Caco-2 (cell line): ENCODE measurements at regions not wholly inside any gene's neighbourhood (a gene's known extent, or its start where the extent isn't known, plus 50 kb on each side); places are given as distances from the start of the nearest gene placed in this dataset.

Experiments used
- BruUV-seq: library from RNA; stranded (reverse); fragments of 400-500 nt; replicated peaks from 2 replicates; lab custom pipeline; 2021; lab: Mats Ljungman, UMichigan
- CTCF ChIA-PET: fragments of 300-600 bp; sonication (Branson Sonifier 250); formaldehyde crosslinking; loops from one replicate; lab custom pipeline; 2022; ENCODE audit warnings: antibody characterized with exemption; lab: Charles Lee
- POLR2A ChIA-PET: fragments of 300-600 bp; sonication (Branson Sonifier 250); formaldehyde crosslinking; loops from one replicate; lab custom pipeline; 2022; ENCODE audit warnings: antibody characterized with exemption; lab: Charles Lee
- DNase-seq, 2 experiments: peaks; one replicate each; pipeline versions ENCODE4 v3.0.0 to v3.0.0-alpha.2; 2020 to 2022
- H3K27me3 ChIP-seq: replicated peaks from 2 replicates; pipeline ENCODE4 v1.6.0; 2011; ENCODE audit warnings: low read length; ENCODE audit not compliant: control insufficient read depth, insufficient read depth
- H3K36me3 ChIP-seq: 2 replicates; pipeline ENCODE4 v1.5.1; 2011; ENCODE audit warnings: low read length; ENCODE audit not compliant: control insufficient read depth, insufficient read depth
- H3K4me1 ChIP-seq: fragments of 250-450 bp; sonication (Bioruptor Pico); 2 replicates; pipeline ENCODE4 v1.5.1; 2020; ENCODE audit warnings: mild to moderate bottlenecking
- H3K4me3 ChIP-seq: 2 replicates; pipeline ENCODE4 v1.5.1; 2011; ENCODE audit warnings: low read depth, mild to moderate bottlenecking, control low read depth, low read length
- H3K9me3 ChIP-seq: fragments of 250-450 bp; sonication (Bioruptor Pico); 2 replicates; pipeline ENCODE4 v1.5.1; 2020; ENCODE audit warnings: mild to moderate bottlenecking, moderate library complexity
- H3K27ac Mint-ChIP-seq: one replicate; pipeline ENCODE4 v1.8.0; 2022; ENCODE audit warnings: mixed read lengths; ENCODE audit not compliant: unreplicated experiment
- H3K27me3 Mint-ChIP-seq: one replicate; pipeline ENCODE4 v1.8.0; 2022; ENCODE audit warnings: mixed read lengths; ENCODE audit not compliant: insufficient read depth, unreplicated experiment
- H3K36me3 Mint-ChIP-seq: one replicate; pipeline ENCODE4 v1.8.0; 2022; ENCODE audit warnings: mild to moderate bottlenecking, mixed read lengths; ENCODE audit not compliant: insufficient read depth, unreplicated experiment
- H3K4me1 Mint-ChIP-seq: one replicate; pipeline ENCODE4 v1.8.0; 2022; ENCODE audit warnings: low read depth, mixed read lengths; ENCODE audit not compliant: unreplicated experiment
- H3K4me3 Mint-ChIP-seq: one replicate; pipeline ENCODE4 v1.8.0; 2022; ENCODE audit warnings: mild to moderate bottlenecking, moderate library complexity, mixed read lengths; ENCODE audit not compliant: unreplicated experiment
- H3K9me3 Mint-ChIP-seq: one replicate; pipeline ENCODE4 v1.8.0; 2022; ENCODE audit warnings: mixed read lengths; ENCODE audit not compliant: unreplicated experiment
- intact Hi-C: fragments of 100-400 bp; cut with micrococcal nuclease; formaldehyde crosslinking; loops from one replicate; pipeline ENCODE4 v1.10.0; 2022; ENCODE audit not compliant: unreplicated experiment
- TF ChIP-seq, protein P1 (sequence below), 2 experiments: fragments of 200-600 bp in 1 of 2; IDR thresholded peaks; 1 replicate in 1 of 2; 2 replicates in 1 of 2; pipeline versions ENCODE4 v1.5.1 to v1.8.0; 2011 to 2022; ENCODE audit warnings: antibody characterized with exemption in 1 of 2, control low read depth in 1 of 2, inconsistent platforms in 1 of 2, low read depth in 1 of 2, low read length in 1 of 2, mild to moderate bottlenecking in 1 of 2, moderate library complexity in 1 of 2; ENCODE audit not compliant: insufficient read depth in 1 of 2, severe bottlenecking in 1 of 2, unreplicated experiment in 1 of 2

DNA sequence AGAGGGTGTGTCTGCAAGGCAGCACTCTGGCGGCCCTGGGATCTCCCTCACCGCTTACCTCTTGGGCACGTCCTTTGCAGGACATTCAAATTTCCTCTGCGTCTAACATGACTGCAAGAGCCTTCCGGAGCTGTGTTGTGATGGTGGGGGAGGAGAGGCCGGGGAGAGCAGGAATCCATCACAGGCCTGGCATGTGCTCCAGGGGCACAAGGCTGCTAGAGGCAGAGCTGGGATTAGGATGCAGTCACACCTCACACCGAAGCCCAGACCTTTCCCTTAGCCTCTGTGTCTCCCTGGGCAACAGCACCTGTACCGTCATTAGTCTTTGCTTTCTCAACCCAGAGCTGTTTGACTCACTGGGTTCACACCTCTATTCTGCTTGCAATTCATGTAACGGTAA is 111.3 kb downstream of the CMPK2 start:
- ChIA-PET CTCF (no interaction called here), POLR2A (no interaction called here)
- Histone ChIP-seq H3K9me3 (no peaks in the 10 kb centered on the region), H3K36me3 (no peaks in the 10 kb centered on the region), H3K27me3 (no peaks in the 10 kb centered on the region), H3K4me1 (no peaks in the 10 kb centered on the region), H3K4me3 (no peak overlapping the region)
- TF ChIP-seq, protein P1, sequence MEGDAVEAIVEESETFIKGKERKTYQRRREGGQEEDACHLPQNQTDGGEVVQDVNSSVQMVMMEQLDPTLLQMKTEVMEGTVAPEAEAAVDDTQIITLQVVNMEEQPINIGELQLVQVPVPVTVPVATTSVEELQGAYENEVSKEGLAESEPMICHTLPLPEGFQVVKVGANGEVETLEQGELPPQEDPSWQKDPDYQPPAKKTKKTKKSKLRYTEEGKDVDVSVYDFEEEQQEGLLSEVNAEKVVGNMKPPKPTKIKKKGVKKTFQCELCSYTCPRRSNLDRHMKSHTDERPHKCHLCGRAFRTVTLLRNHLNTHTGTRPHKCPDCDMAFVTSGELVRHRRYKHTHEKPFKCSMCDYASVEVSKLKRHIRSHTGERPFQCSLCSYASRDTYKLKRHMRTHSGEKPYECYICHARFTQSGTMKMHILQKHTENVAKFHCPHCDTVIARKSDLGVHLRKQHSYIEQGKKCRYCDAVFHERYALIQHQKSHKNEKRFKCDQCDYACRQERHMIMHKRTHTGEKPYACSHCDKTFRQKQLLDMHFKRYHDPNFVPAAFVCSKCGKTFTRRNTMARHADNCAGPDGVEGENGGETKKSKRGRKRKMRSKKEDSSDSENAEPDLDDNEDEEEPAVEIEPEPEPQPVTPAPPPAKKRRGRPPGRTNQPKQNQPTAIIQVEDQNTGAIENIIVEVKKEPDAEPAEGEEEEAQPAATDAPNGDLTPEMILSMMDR (IDR thresholded peaks at IDR 0.05; ENCODE audit: insufficient read depth in 1 of 2, low read depth in 1 of 2, low read length in 1 of 2, severe bottlenecking in 1 of 2, unreplicated experiment in 1 of 2): no peak
- H3K4me3 Mint-ChIP-seq: no peak overlapping the region
- H3K9me3 Mint-ChIP-seq: no peaks in the 10 kb centered on the region
- H3K27ac Mint-ChIP-seq: no peak overlapping the region
- intact Hi-C loops: no loop called here
- BruUV-seq: no TSS peak
- peaks cover 4% of the 10 kb centered on the region for H3K27me3 Mint-ChIP-seq
- DNase-seq: no peak
- no peaks in the 10 kb centered on the region for H3K4me1 Mint-ChIP-seq
- H3K36me3 Mint-ChIP-seq: no peaks in the 10 kb centered on the region

DNA sequence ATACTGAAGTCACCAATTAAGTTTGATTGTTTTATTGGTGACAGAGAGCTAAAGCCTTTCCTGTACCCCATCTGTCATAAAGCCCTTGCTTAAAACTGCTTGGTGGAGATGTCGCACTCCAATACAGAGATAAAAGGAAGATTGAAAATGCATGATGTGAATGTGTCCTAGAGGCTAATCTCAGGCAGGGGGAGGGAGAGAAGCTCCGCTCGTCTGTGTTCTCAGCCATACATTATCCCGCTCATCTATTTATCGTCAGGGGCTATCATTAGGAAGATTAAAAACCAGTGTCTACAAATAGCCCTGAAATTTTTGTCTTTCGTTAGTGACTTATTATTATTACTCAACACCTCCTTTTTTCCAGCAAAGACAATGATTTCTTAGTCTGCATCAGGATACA is 110.3 kb downstream of the CMPK2 start:
- Mint-ChIP-seq H3K27ac (no peak overlapping the region), H3K36me3 (no peaks in the 10 kb centered on the region), H3K4me1 (no peaks in the 10 kb centered on the region), H3K4me3 (no peak overlapping the region), H3K9me3 (no peaks in the 10 kb centered on the region), H3K27me3 (peaks cover 4% of the 10 kb centered on the region)
- no TSS peak for BruUV-seq
- intact Hi-C loops: no loop called here
- DNase-seq: no peak
- CTCF ChIA-PET: no interaction called here
- TF ChIP-seq, protein P1 (IDR thresholded peaks at IDR 0.05; ENCODE audit: insufficient read depth in 1 of 2, low read depth in 1 of 2, low read length in 1 of 2, severe bottlenecking in 1 of 2, unreplicated experiment in 1 of 2): no peak
- no peaks in the 10 kb centered on the region for H3K36me3 ChIP-seq
- H3K27me3 ChIP-seq: no peaks in the 10 kb centered on the region
- H3K4me3 ChIP-seq: no peak overlapping the region
- POLR2A ChIA-PET: no interaction called here
- no peaks in the 10 kb centered on the region for H3K9me3 ChIP-seq
- H3K4me1 ChIP-seq: no peaks in the 10 kb centered on the region

DNA sequence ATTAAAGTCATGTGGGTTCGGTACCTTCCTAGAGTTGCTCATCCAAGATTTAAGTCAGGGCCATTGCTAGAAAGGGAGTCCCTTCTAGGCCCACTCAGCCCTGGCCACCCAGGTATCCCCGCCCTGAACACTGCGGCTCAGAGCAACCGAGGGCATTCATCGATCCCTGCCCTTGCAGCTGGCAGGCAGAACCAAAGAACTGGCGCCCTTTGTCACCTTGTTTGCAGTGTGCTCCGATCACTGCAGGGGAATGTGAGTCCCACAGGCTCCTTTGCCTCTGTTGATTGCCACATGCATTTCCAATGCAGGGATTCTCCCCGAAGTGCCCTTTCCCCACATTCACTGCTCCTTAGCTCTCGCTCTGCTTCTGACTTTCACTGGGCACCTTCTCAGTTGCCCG is 108.5 kb downstream of the CMPK2 start:
- no peaks in the 10 kb centered on the region for H3K4me1 ChIP-seq
- Mint-ChIP-seq H3K9me3 (no peaks in the 10 kb centered on the region), H3K4me3 (no peak overlapping the region), H3K4me1 (no peaks in the 10 kb centered on the region), H3K27me3 (peaks cover 4% of the 10 kb centered on the region), H3K36me3 (no peaks in the 10 kb centered on the region), H3K27ac (no peak overlapping the region)
- ChIA-PET CTCF (no interaction called here), POLR2A (no interaction called here)
- intact Hi-C loops: no loop called here
- TF ChIP-seq, protein P1 (IDR thresholded peaks at IDR 0.05; ENCODE audit: insufficient read depth in 1 of 2, low read depth in 1 of 2, low read length in 1 of 2, severe bottlenecking in 1 of 2, unreplicated experiment in 1 of 2): no peak
- DNase-seq: no peak
- no TSS peak for BruUV-seq
- no peaks in the 10 kb centered on the region for H3K27me3 ChIP-seq
- H3K9me3 ChIP-seq: no peaks in the 10 kb centered on the region
- no peaks in the 10 kb centered on the region for H3K36me3 ChIP-seq
- no peak overlapping the region for H3K4me3 ChIP-seq
